HG02610 (cell line): ENCODE measurements at regions not wholly inside any gene's neighbourhood (a gene's known extent, or its start where the extent isn't known, plus 50 kb on each side); places are given as distances from the start of the nearest gene placed in this dataset.

Experiments used
- ATAC-seq: cut with Tn5 transposase; IDR thresholded peaks from one replicate; pipeline ENCODE4 v1.9.1; 2021; ENCODE audit warnings: mild to moderate bottlenecking, moderate library complexity; ENCODE audit not compliant: unreplicated experiment

DNA sequence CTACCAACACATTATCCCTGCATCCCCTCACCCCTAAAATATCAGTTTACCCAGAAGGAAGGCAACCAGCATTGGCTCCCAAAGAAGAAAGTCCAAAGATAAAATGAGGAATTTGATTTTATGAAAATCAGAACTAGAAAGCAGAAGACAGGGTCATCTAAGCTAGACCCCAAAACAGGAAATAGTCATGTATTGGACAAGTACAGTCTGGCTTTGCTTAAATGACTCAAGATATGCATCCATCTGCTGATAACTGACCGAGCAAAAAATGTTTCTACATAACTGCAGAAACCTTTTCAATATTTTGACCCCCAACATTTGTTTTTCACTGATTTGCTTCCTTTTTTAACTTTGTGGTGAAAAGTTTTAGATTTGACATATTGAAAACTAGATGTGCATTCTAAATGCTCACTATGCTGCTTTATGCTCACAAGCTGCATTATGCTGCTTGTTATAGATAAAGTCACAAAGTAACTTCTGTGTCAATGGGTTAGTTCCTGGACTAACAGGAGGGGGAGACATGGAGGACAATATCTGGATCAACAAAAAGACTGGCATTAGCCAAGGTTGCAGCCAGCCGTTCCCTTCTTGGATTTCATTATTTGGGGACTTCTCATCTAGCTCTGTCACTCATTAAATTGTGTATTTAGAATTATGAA, 227.0 kb downstream of the INHBA start:
- no peak for ATAC-seq

DNA sequence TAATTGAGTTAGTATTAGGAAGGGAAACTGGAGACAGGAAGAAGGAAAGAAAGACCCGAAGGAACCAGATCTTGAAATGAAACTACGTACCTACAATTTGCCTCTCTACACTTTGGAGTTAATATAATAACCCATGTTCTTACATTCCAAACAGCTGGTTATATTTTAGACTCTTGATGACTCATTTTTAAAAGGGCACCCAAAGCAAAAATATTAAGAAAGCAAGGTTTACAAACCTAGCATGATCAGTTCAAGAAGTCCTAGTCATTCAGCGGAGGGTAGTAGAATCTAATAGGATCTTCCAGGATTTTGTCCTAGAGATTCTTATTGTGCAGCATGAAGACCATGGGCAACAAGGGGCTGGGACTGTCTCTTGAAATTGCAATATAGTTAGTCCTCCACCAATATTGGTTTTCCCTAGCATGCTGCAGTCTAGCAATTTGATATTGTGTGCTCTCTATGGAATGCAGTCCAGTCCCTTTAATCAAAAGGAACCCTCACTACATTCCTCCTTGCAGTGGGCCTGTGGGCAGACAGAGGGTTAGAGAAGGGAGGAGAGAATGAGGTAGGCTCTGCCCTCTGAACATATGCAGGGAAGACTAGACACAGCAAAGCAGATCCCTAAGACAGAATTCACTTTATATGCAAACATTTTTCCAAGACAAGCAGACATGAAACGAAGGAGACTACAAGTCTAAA, 230.3 kb downstream of the INHBA start:
- no peak for ATAC-seq

DNA sequence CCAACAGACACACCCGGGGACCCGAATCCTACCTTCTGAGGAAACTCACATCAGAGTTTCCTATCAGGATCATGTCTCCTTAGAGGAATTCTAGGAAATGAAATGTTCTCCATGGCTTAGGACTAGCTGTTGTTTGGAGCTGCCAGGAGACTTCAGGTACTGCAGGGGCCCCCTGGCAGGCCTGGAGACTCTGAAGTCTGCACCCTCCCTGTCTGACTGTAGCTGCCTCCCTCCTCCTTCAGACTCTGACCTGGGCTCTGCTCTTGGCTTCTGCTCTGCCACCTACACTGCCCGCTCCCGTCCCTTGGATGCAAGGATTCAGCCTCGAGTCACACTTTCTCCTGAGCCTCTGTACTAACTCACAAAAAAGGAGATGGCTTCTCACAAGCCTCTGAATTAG, 232.8 kb downstream of the INHBA start:
- no peak for ATAC-seq

DNA sequence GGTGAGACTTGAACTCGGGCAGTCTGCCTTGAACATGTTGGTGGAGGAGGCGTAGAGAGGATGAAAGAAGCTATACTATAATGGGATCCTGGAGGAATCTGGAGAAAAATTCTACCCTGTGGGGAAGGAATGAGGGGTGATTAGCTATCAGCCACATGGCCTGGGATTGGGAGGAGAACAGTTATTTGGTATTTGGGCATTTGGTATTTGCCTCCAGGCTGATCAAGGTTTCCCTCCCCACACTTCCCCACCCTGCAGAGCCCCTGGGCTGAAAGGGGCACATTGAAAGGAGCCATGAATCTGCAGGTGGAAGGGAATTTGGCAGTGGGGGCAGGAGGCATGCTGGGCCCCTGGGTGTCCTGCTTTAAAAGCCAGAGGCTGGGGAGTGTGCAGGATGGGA, 235.3 kb downstream of the INHBA start:
- ATAC-seq: no peak

DNA sequence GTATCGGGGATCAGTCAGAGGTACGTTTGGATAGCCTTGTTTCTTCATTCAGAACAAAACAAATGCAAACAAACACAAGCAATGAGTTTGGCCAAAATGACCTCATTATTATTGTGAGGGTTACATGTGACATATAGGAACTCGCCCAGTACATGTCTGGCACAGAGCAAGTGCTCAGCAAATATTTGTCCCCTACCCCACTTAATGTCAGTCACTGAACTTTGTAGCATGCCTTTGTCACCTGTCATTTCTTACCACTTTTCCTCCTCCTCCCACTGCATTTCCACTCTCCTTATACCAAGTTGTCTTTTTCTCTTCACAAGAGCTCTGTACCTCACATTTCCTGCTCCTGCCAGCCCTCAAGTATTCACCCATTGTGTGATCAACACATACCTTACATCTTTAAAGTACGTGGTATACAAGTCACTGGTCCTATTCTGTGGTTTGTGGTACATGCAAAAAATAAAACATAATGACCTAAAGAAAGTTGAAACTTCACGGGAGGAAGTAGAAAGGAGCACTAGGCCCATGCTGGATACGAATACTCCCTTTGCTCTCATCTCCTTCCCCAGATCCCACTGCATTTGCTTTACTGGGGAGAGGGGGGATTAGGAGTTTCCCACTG, 236.0 kb downstream of the INHBA start:
- ATAC-seq: no peak

DNA sequence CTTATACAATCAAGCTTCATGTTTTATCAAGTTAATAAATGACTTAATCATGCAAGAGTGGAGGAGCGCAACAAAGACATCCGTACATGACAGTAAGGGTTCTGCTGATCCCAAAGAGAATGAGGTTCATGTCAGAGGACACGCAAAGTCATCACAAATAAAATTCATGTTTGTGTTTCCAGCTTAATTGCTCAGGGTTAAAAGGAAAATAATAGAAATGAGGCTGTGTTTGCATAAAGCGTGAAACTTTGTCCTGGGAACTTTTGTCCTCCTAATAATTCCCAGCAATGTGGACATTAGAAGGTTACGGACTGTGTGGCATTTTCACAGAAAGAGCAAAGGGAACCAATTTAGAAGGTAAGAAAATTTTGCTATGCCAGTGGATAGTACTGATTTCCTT, 237.3 kb downstream of the INHBA start:
- ATAC-seq: no peak

DNA sequence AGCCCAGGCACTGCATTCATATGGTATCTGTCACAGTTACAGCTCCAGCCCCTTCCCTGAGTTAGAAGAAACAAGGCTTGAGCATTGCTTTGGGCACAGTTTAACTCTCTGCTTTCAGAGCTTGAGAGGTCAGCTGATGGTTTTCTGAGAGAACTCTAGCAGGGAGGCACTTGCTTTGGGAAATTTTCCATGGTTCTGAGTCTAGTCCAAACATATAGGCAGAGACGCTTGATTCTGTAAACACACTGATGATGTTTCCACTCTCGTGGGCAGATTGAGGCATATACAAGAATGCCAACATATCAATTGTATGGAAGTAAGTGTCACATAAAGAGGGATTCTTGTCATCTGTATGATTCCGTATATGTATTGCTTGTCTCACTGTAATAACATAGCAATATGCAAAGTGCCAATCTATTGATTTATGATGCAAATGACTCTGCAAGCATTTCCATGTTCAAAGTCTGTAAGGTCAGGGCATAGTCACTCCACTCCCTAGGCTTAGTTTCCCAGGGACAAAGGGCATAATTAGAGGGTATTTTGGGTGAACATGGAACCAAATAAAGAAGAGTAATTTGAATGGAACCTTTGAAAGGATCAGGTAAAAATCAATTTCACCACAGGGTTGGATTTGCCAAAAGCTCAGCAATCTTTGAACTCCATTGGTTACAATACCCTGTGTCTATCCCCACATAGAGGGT, 239.0 kb downstream of the INHBA start:
- no peak for ATAC-seq

DNA sequence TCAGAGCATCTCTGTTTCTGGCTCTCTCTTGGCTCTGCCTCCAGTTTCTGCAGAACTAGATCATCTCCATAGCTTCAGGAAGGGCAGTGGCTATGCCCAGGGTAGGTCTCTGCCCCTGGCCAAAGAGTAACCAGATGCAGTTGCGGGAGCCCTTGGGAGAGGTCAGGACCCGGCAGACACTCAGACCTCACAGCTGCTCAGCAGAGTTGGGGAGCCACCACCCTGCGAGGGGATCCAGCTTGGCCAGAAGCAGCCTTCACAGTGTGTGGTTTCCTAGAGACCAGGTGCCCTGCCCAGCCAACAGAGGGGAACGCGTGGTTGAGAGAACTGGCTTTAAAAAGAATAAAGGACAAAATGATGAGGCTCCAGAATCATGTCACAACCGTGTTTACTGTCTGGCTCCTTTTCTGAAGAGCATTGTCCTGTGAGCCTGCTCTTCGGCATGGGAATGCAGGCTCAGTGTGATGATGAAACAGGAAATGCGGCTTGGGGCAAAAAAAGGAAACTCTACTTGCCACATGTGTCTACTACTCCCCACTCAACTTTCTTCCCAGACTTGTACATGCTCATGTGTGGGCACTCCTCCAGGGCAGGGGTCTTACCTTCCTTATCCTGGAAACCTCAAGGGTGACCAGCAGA, 243.1 kb downstream of the INHBA start:
- no peak for ATAC-seq

DNA sequence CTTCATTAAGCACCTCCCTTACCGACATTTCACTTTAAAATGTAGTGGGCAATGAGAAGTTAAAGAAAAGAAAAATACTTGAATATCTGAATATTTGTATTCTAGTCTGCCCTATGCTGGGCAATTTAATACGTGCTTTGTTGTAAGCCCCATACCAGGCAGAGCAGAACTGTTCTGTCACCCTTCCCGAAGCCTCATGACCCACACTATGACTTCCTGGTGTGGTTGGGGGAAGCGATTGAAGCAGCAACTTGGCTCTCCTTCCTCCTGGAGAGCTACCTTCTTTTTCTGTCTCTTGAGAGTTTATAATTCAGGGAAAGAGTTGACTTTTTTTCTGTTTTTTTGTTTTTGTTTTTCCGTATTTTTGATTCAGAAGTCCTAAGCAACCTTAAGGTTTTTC, 243.7 kb downstream of the INHBA start:
- ATAC-seq: no peak

DNA sequence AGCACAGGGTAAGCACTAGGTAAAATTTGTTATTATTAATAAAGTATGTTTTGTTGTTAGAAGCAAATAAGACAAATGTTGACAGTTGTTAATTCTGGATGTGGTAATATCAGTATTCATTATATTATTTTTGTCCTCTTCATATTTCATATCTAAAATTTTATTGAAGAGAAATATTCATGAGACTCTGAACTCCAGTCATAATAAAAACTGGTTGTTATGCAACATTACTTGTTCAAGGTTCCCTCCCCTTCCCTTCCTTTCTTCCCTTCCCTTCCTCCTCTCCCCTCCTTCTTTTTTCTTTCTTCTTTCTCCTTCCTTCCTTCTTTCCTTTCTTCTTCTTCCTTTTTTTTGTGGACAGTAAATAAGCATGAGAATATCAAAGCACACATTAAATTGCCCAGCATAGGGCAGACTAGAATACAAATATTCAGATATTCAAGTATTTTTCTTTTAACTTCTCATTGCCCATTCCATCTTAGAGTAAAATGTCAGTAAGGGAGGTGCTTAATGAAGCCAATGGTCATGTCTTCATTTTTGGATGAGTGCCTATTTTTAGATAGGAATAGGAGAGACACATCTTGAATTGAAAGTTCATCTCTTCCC, 245.0 kb downstream of the INHBA start:
- no peak for ATAC-seq

DNA sequence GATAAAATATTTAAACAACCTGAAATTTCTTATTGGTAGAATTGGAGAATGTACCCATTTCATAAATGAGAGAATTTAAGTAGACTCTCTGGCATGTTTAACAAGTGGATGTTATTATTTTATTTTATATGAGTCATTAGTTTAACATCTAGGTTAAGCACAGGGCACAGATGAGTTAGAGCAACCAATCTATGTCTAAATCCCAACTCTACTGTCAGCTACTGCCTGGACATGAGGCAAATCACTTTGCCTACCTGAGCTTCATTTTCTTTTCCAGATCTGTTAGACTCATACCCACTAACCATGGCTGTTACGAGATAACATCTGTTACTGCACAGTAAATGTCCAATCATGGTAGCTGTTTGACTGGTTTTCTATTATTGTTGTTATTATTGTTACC, 251.1 kb downstream of the INHBA start:
- no peak for ATAC-seq

DNA sequence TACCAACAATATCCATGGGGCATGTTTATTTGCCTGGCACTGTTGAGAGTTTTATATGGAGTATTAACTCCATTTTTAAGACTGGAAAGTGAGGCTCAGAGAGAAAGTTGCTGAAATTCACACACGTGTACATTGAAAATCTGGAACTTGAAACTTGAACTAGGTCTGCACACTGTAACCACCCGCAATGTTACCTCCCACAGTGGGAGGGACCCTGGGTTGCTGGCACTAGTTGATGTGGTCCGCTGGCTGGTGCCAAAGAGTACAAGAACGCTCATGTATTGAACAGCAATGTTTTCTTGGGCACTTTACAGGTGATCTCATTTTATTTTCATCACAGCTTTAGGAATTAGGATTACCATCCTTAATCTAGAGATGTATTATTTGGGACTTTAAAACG, 253.2 kb downstream of the INHBA start:
- ATAC-seq: no peak

DNA sequence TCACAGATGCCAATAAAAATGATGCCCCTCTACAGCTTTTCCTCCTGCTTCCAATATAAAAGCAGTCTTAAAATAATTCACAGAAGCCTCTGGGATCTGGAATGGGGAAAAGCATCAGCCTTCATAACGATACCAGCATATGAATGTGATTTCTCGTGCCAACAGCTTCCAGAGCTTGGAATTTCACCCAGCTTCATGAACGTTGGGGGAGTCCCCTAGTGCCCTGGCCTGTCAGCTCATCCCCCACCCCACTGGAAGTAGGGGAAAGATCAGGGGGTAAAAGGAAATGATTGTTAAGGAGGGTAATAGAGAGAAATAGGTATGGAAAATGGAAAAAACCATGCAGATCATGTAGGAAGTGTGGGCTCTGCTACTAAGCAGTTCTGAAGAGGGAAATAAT, 253.6 kb downstream of the INHBA start:
- no peak for ATAC-seq

DNA sequence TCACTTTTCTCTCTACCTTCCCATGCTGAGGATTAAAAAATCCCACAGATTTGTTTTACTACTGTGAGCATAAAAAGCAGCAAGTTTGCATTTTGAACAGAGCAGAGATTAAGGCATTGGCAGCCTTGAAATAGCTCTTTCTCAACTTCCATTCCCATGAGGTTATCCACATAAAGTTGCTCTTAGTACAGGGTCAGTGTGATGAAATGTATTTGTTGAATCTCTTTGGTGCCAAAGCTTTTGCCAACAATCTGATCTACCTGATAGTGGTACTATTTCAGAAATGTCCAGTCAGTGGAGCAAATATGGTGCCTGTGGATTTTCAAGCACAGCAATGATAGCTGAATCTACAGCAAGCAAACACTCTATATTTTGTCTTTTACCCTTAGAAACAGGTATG, 254.8 kb downstream of the INHBA start:
- ATAC-seq: no peak

DNA sequence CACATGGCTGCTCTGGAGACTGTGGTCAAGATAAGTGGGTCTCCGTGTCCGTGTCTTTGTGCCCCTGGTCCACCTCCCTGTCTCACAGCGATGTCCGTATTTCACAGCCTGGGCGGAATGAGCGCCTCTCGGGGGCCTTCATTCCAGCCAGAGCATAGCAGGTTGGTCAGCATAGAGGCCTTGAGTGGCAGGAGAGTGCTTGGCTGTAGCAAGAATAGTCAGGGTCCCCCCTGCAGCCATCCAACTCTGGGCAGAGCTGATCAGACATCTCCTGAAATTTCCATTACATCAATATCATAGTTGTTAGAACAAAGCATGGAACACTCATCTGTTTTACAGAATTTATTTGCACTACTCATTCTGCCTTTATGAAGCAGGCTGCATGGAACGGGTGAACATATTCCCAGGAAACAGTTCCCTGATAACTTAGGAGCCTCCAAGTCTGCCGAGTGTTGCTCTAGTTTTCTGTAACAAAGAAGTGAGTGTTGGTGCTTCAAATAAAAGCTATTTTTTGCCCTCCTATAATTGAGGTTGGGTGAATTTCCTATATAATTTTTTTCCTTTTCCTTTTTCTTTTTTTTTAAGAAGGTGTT, 255.3 kb downstream of the INHBA start:
- ATAC-seq: no peak

DNA sequence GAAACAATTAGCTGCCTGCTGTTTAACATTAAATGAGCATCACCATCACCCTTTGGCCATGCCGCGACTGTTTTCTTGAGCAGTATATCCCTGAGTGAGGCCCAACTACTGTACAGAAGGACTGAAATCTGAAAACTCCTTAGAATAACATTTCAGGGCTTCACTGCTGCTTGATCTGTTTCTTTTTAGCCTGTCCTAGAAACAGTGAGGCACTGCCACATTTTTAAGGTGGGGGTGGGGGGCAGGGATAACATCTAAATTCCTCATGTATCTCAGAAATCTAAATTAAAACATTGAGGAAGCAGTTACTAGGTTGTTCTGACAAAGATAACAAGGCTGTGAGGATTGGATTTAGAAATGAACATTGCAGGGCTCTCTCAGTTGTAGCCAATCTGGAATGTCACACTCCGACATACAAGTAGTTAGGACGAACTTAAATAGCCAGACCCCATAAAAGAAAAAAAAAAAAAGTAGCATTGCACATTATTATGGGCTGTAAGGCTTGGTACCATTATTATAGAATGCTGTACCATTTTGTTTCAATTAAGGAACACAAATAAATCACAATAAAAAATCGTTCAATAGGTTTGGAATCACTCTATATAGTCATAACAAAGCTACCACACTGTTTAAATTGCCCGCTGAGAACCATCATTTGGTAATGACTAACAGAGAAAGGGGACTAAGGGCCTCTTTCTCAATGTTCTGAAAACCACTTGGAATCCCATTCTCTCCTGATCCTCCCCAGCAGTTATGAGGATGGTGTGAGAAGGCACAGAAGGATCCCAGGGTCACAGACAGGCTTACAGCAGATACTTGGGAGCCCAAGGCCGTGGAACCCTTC, 256.1 kb downstream of the INHBA start:
- no peak for ATAC-seq

DNA sequence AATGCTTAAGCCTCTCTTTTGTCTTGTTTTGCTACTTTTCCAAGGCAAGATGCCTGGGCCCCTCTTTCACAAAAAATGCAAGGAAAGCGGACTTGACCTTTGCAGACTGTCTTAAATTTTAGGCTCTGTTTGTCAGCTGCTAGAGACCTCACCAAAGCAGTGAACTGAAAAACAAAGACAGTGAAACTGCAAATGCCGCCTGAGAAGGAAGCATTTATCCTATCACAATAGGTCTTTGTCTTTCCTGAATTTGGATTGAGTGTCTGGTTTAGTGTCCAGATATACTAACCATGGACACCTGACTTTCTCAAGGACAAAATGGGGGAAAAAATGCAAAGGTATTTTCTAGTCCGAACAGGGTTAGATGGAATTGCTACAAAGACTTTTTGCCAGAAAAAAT, 256.9 kb downstream of the INHBA start:
- ATAC-seq: no peak

DNA sequence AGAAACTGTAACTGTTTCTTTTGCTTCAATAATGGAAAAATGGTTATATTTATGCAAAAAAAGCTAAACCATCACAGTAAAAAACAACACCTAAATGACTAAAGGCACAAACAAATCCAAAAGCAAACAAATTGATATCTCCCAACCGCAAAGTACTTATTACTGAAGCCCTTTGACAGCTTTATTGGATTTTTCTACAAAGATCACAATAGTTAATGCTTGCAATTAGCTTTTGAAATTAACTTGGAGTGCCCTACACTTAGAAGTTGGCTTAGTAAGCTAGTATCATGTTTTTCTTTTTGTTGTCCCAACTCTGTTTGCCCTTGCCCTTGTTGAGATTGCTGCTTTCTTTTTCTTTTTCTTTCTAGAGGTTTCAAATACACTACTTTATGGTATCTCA, 257.5 kb downstream of the INHBA start:
- ATAC-seq: no peak

DNA sequence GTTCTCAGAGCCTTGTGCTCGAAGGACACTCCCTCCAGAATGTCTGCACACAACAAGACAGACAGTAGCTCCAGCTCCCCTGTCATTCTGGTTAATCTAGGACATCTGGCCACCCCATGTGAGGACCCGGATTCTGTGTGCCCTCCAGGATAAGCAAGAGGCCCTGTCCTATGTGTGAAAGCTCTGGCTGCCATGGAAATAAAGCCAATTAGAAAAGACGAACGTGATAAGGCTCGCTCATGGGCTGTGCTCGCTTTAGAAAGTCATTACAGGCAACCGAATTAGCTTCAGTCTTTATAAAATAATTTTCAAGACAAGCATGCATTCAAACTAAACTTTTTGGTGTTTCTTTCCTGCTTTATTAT, 263.4 kb downstream of the INHBA start:
- no peak for ATAC-seq
